GM21619 (cell line): ENCODE measurements at regions not wholly inside any gene's neighbourhood (a gene's known extent, or its start where the extent isn't known, plus 50 kb on each side); places are given as distances from the start of the nearest gene placed in this dataset.

ENCODE experiments used
- ATAC-seq: cut with Tn5 transposase; IDR thresholded peaks from one replicate; pipeline ENCODE4 v1.9.1; 2021; ENCODE audit not compliant: unreplicated experiment

GRCh38 chr12:102539651-102540553 lies 59.5 kb upstream of the IGF1 start:
- no peak for ATAC-seq

- no peak for ATAC-seq
Measured at GRCh38 chr12:102535306-102535705, 54.9 kb upstream of the IGF1 start.

GRCh38 chr12:102534899-102535298 lies 54.5 kb upstream of the IGF1 start:
- no peak for ATAC-seq

GRCh38 chr12:102533483-102534215 lies 53.3 kb upstream of the IGF1 start:
- ATAC-seq = no peak
